DND-41 (cell line): ENCODE measurements at regions not wholly inside any gene's neighbourhood (a gene's known extent, or its start where the extent isn't known, plus 50 kb on each side); places are given as distances from the start of the nearest gene placed in this dataset.
"Not testable (repeated sequence)": the region's sequence is repeated elsewhere in the genome, so short reads cannot be mapped to it uniquely, and the experiment has no call there.

Source experiments
- ATAC-seq: fragments of 200-7000 bp; cut with Tn5 transposase; 3 replicates; pipeline ENCODE4 v1.9.1; 2021; ENCODE audit warnings: low read depth; ENCODE audit not compliant: insufficient read depth
- DNase-seq: peaks from one replicate; pipeline ENCODE4 v3.0.0-alpha.2; 2020
- H2AFZ ChIP-seq: 2 replicates; pipeline ENCODE4 v1.6.0; 2012; ENCODE audit warnings: low read depth, low read length
- H3K27ac ChIP-seq: 2 replicates; pipeline ENCODE4 v1.5.1; 2012; ENCODE audit warnings: low read length, inconsistent platforms
- H3K27me3 ChIP-seq: fragments of 200-600 bp; sonication (generic); 2 replicates; pipeline ENCODE4 v1.6.0; 2012; ENCODE audit warnings: low read length, mild to moderate bottlenecking, inconsistent platforms; ENCODE audit not compliant: insufficient read depth, poor library complexity
- H3K36me3 ChIP-seq: 2 replicates; pipeline ENCODE4 v1.5.1; 2012; ENCODE audit warnings: low read length, inconsistent platforms; ENCODE audit not compliant: insufficient read depth
- H3K4me1 ChIP-seq: 2 replicates; pipeline ENCODE4 v1.5.1; 2012; ENCODE audit warnings: mild to moderate bottlenecking, low read length; ENCODE audit not compliant: insufficient read depth
- H3K4me2 ChIP-seq: 2 replicates; pipeline ENCODE4 v1.6.0; 2012; ENCODE audit warnings: mild to moderate bottlenecking, moderate library complexity, low read length, inconsistent platforms; ENCODE audit not compliant: insufficient read depth
- H3K4me3 ChIP-seq, 2 experiments: fragments of 200-600 bp in 1 of 2; shearing (Covaris generic) in 1 of 2; 2 replicates each; pipeline ENCODE4 v1.5.1; 2012 to 2016; ENCODE audit warnings: inconsistent platforms in 2 of 2, low read length in 2 of 2, mild to moderate bottlenecking in 2 of 2, low read depth in 1 of 2, moderate library complexity in 1 of 2
- H3K79me2 ChIP-seq: 2 replicates; pipeline ENCODE4 v1.6.0; 2012; ENCODE audit warnings: low read length, inconsistent platforms; ENCODE audit not compliant: insufficient read depth
- H3K9ac ChIP-seq: 2 replicates; pipeline ENCODE4 v1.6.0; 2012; ENCODE audit warnings: low read depth, mild to moderate bottlenecking, inconsistent platforms, low read length, moderate library complexity
- H3K9me3 ChIP-seq: 2 replicates; pipeline ENCODE4 v1.5.1; 2012; ENCODE audit warnings: low read length, moderate library complexity, mild to moderate bottlenecking, inconsistent platforms; ENCODE audit not compliant: insufficient read depth, severe bottlenecking
- H4K20me1 ChIP-seq: 2 replicates; pipeline ENCODE4 v1.6.0; 2012; ENCODE audit warnings: low read length; ENCODE audit not compliant: insufficient read depth
- CTCF ChIP-seq: IDR thresholded peaks from 2 replicates; pipeline ENCODE4 v1.5.1; 2012; ENCODE audit warnings: borderline replicate concordance, low read length, moderate library complexity, mild to moderate bottlenecking; ENCODE audit not compliant: poor library complexity, severe bottlenecking; ENCODE audit errors: extremely low read depth
- EZH2 ChIP-seq: IDR thresholded peaks from 3 replicates; pipeline ENCODE4 v1.6.1; 2012; ENCODE audit warnings: borderline replicate concordance, low read depth, mild to moderate bottlenecking, moderate library complexity, low read length, inconsistent platforms; ENCODE audit not compliant: severe bottlenecking

GRCh38 chr18:5705393-5705792 lies 161.6 kb upstream of the EPB41L3 start:
- DNase-seq: no peak
- Histone ChIP-seq H4K20me1 (no peaks in the 10 kb centered on the region), H3K9ac (no peak overlapping the region), H3K4me2 (no peak overlapping the region), H3K27me3 (no peaks in the 10 kb centered on the region), H3K9me3 (no peaks in the 10 kb centered on the region), H2AFZ (no peak overlapping the region), H3K27ac (no peak overlapping the region), H3K36me3 (no peaks in the 10 kb centered on the region), H3K4me1 (no peaks in the 10 kb centered on the region), H3K79me2 (no peaks in the 10 kb centered on the region), H3K4me3 (no peak overlapping the region)
- no peak for TF ChIP-seq CTCF
- no peak for TF ChIP-seq EZH2
- no peak for ATAC-seq

- Histone ChIP-seq H3K9ac (no peak overlapping the region), H3K4me3 (no peak overlapping the region), H3K27me3 (no peaks in the 10 kb centered on the region), H2AFZ (no peak overlapping the region), H3K27ac (no peak overlapping the region), H4K20me1 (no peaks in the 10 kb centered on the region), H3K4me2 (no peak overlapping the region), H3K9me3 (no peaks in the 10 kb centered on the region), H3K4me1 (no peaks in the 10 kb centered on the region), H3K79me2 (no peaks in the 10 kb centered on the region), H3K36me3 (no peaks in the 10 kb centered on the region)
- TF ChIP-seq CTCF: no peak
- TF ChIP-seq EZH2: no peak
- DNase-seq: no peak
- no peak for ATAC-seq
Measured at GRCh38 chr18:5704847-5705246, 161.1 kb upstream of the EPB41L3 start.

- H3K9me3 ChIP-seq, H3K27ac ChIP-seq, H4K20me1 ChIP-seq, H3K27me3 ChIP-seq, H2AFZ ChIP-seq, H3K9ac ChIP-seq, H3K4me1 ChIP-seq, H3K4me3 ChIP-seq, DNase-seq, H3K79me2 ChIP-seq, H3K36me3 ChIP-seq, ATAC-seq, H3K4me2 ChIP-seq: not testable (repeated sequence)
Measured at GRCh38 chr18:5702016-5702415, 158.2 kb upstream of the EPB41L3 start.

- no peaks in the 10 kb centered on the region for H3K27me3 ChIP-seq
- ATAC-seq (no peak), DNase-seq (no peak)
- H3K36me3 ChIP-seq: no peaks in the 10 kb centered on the region
- H3K9me3 ChIP-seq: no peaks in the 10 kb centered on the region
- H3K79me2 ChIP-seq: no peaks in the 10 kb centered on the region
- no peak overlapping the region for H3K9ac ChIP-seq
- TF ChIP-seq CTCF (no peak), EZH2 (no peak)
- H4K20me1 ChIP-seq: no peaks in the 10 kb centered on the region
- H3K4me3 ChIP-seq: no peak overlapping the region
- no peak overlapping the region for H3K27ac ChIP-seq
- H2AFZ ChIP-seq: no peak overlapping the region
- H3K4me1 ChIP-seq: no peaks in the 10 kb centered on the region
- H3K4me2 ChIP-seq: no peak overlapping the region
Measured at GRCh38 chr18:5693699-5694294, 150.0 kb upstream of the EPB41L3 start.
